IMR-90 (cell line): ENCODE measurements at regions not wholly inside any gene's neighbourhood (a gene's known extent, or its start where the extent isn't known, plus 50 kb on each side); places are given as distances from the start of the nearest gene placed in this dataset.

Experiments
- BHLHE40 ChIP-seq: fragments of 150-350 bp; IDR thresholded peaks from 2 replicates; pipeline ENCODE4 v1.6.1; 2016; ENCODE audit warnings: mild to moderate bottlenecking, low read depth, low read length
- CEBPB ChIP-seq: IDR thresholded peaks from 2 replicates; pipeline ENCODE4 v1.6.1; 2012; ENCODE audit warnings: low read depth, low read length, improper control_type of control experiment
- CHD1 ChIP-seq: IDR thresholded peaks from 2 replicates; pipeline ENCODE4 v1.6.1; 2012; ENCODE audit warnings: low read depth, low read length, improper control_type of control experiment
- CTCF ChIP-seq: conservative IDR thresholded peaks from 2 replicates; pipeline ENCODE4 v1.5.1; 2012; ENCODE audit warnings: mild to moderate bottlenecking, low read depth, low read length, improper control_type of control experiment
- FOS ChIP-seq: fragments of 150-350 bp; IDR thresholded peaks from 2 replicates; pipeline ENCODE4 v1.6.1; 2016; ENCODE audit warnings: low read depth, low read length
- MAFK ChIP-seq: IDR thresholded peaks from 2 replicates; pipeline ENCODE4 v1.6.1; 2012; ENCODE audit warnings: low read depth, low read length, improper control_type of control experiment
- MXI1 ChIP-seq: IDR thresholded peaks from 2 replicates; pipeline ENCODE4 v1.6.1; 2012; ENCODE audit warnings: low read depth, mild to moderate bottlenecking, low read length, moderate library complexity, borderline replicate concordance
- POLR2A ChIP-seq: IDR thresholded peaks from 2 replicates; pipeline ENCODE4 v1.6.1; 2012; ENCODE audit warnings: mild to moderate bottlenecking, low read depth, low read length
- RAD21 ChIP-seq: IDR thresholded peaks from 2 replicates; pipeline ENCODE4 v1.6.1; 2012; ENCODE audit warnings: low read length, improper control_type of control experiment
- RCOR1 ChIP-seq: IDR thresholded peaks from 2 replicates; pipeline ENCODE4 v1.6.1; 2012; ENCODE audit warnings: mild to moderate bottlenecking, low read length, improper control_type of control experiment; ENCODE audit not compliant: insufficient replicate concordance
- RFX5 ChIP-seq: IDR thresholded peaks from 2 replicates; pipeline ENCODE4 v1.8.0; 2012; ENCODE audit warnings: low read depth, mild to moderate bottlenecking, low read length, moderate library complexity
- SMC3 ChIP-seq: fragments of 150-350 bp; IDR thresholded peaks from 2 replicates; pipeline ENCODE4 v1.6.1; 2016; ENCODE audit warnings: low read depth, mild to moderate bottlenecking, antibody characterized with exemption, low read length, moderate library complexity
- TF ChIP-seq, protein P1 (sequence below): fragments of 150-350 bp; IDR thresholded peaks from 2 replicates; pipeline ENCODE4 v1.6.1; 2017; ENCODE audit warnings: mild to moderate bottlenecking, antibody characterized with exemption, low read length, low read depth

DNA sequence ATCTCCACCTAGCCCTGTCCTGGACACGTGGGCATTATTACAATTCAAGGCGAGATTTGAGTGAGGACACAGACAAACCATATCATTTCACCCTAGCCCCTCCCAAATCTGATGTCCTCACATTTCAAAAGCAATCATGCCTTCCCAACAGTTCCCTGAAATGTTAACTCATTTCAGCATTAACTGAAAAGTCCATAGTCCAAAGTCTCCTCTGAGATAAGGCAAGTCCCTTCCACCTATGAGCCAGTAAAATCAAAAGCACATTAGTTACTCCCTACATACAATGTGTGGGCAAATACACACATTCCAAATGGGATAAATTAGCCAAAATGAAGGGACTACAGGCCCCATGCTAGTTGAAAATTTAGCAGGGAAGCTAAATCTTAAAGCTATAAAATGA lies 546.0 kb upstream of the LMO3 start:
- TF ChIP-seq RAD21 (no peak), CTCF (no peak), POLR2A (no peak), CEBPB (no peak), MAFK (no peak), SMC3 (no peak), MXI1 (no peak), FOS (no peak), RCOR1 (no peak), BHLHE40 (no peak), CHD1 (no peak), RFX5 (no peak)
- TF ChIP-seq, protein P1, sequence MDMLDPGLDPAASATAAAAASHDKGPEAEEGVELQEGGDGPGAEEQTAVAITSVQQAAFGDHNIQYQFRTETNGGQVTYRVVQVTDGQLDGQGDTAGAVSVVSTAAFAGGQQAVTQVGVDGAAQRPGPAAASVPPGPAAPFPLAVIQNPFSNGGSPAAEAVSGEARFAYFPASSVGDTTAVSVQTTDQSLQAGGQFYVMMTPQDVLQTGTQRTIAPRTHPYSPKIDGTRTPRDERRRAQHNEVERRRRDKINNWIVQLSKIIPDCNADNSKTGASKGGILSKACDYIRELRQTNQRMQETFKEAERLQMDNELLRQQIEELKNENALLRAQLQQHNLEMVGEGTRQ, result no peak
